AG08396 (cell line): ENCODE measurements at regions not wholly inside any gene's neighbourhood (a gene's known extent, or its start where the extent isn't known, plus 50 kb on each side); places are given as distances from the start of the nearest gene placed in this dataset.
"Not testable (repeated sequence)": the region's sequence is repeated elsewhere in the genome, so short reads cannot be mapped to it uniquely, and the experiment has no call there.

ENCODE experiments used
- DNase-seq: peaks from one replicate; pipeline ENCODE4 v3.0.0; 2012; ENCODE audit warnings: low spot score, mixed read lengths

GRCh38 chr5:60066502-60066901 is 173.0 kb upstream of the PDE4D start:
- no peak for DNase-seq

GRCh38 chr5:60060389-60060788 is 166.9 kb upstream of the PDE4D start:
- no peak for DNase-seq

- DNase-seq: no peak
Measured at GRCh38 chr5:60056191-60056590, 162.7 kb upstream of the PDE4D start.

GRCh38 chr5:60055168-60055567 is 161.6 kb upstream of the PDE4D start:
- no peak for DNase-seq

- DNase-seq: not testable (repeated sequence)
Measured at GRCh38 chr5:60041996-60042664, 148.6 kb upstream of the PDE4D start.

- DNase-seq: not testable (repeated sequence)
Measured at GRCh38 chr5:60041508-60041907, 148.0 kb upstream of the PDE4D start.

- DNase-seq: no peak
Measured at GRCh38 chr5:60036192-60036938, 142.8 kb upstream of the PDE4D start.

GRCh38 chr5:60026161-60026560 is 132.6 kb upstream of the PDE4D start:
- DNase-seq: no peak

- no peak for DNase-seq
Measured at GRCh38 chr5:60024104-60024503, 130.6 kb upstream of the PDE4D start.

GRCh38 chr5:60023255-60023654 is 129.7 kb upstream of the PDE4D start:
- no peak for DNase-seq

GRCh38 chr5:60020457-60020856 is 126.9 kb upstream of the PDE4D start:
- DNase-seq: no peak

GRCh38 chr5:60018960-60019359 is 125.4 kb upstream of the PDE4D start:
- DNase-seq: not testable (repeated sequence)

- no peak for DNase-seq
Measured at GRCh38 chr5:60018091-60018490, 124.6 kb upstream of the PDE4D start.

- no peak for DNase-seq
Measured at GRCh38 chr5:60014331-60014730, 120.8 kb upstream of the PDE4D start.

GRCh38 chr5:60010853-60011252 is 117.3 kb upstream of the PDE4D start:
- no peak for DNase-seq

- DNase-seq: no peak
Measured at GRCh38 chr5:60010328-60010727, 116.8 kb upstream of the PDE4D start.

- DNase-seq: no peak
Measured at GRCh38 chr5:60007729-60008128, 114.2 kb upstream of the PDE4D start.

GRCh38 chr5:59999056-59999455 is 105.5 kb upstream of the PDE4D start:
- no peak for DNase-seq

GRCh38 chr5:59992206-59992605 is 98.7 kb upstream of the PDE4D start:
- no peak for DNase-seq

GRCh38 chr5:59988396-59988795 is 94.9 kb upstream of the PDE4D start:
- no peak for DNase-seq

- no peak for DNase-seq
Measured at GRCh38 chr5:59976342-59976741, 82.8 kb upstream of the PDE4D start.

- DNase-seq: no peak
Measured at GRCh38 chr5:59972043-59972442, 78.5 kb upstream of the PDE4D start.

GRCh38 chr5:59959330-59959729 is 65.8 kb upstream of the PDE4D start:
- DNase-seq: no peak
